ENCODE measurements at regions not wholly inside any gene's neighbourhood (a gene's known extent, or its start where the extent isn't known, plus 50 kb on each side); places are given as distances from the start of the nearest gene placed in this dataset.

DNA sequence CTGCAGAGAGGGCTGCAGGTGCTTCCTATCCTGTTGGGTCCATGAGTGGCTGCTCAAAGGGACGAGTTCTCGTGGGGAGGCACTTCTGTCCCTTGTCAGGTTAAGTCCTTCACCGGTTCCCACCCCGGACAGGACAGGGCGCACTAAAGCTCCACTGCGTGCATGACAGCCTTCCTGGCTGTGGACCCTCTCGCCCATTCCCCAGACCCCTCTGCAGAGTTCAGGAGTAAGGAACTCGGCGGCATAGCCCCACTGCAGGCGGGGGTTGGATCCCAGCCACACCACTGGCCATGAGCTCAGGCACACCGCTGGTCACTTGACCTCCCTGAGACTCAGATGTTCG, 147.5 kb upstream of the ID2 start:
- no peak for TF ChIP-seq EZH2 (IDR thresholded peaks at IDR 0.05; ENCODE audit: borderline replicate concordance, insufficient read depth, low read length, poor library complexity, severe bottlenecking)
- no peak for TF ChIP-seq MXI1 (conservative IDR thresholded peaks at IDR 0.05; ENCODE audit: poor library complexity, severe bottlenecking)
- TF ChIP-seq, protein P1, sequence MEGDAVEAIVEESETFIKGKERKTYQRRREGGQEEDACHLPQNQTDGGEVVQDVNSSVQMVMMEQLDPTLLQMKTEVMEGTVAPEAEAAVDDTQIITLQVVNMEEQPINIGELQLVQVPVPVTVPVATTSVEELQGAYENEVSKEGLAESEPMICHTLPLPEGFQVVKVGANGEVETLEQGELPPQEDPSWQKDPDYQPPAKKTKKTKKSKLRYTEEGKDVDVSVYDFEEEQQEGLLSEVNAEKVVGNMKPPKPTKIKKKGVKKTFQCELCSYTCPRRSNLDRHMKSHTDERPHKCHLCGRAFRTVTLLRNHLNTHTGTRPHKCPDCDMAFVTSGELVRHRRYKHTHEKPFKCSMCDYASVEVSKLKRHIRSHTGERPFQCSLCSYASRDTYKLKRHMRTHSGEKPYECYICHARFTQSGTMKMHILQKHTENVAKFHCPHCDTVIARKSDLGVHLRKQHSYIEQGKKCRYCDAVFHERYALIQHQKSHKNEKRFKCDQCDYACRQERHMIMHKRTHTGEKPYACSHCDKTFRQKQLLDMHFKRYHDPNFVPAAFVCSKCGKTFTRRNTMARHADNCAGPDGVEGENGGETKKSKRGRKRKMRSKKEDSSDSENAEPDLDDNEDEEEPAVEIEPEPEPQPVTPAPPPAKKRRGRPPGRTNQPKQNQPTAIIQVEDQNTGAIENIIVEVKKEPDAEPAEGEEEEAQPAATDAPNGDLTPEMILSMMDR (IDR thresholded peaks at IDR 0.05; ENCODE audit: poor library complexity, severe bottlenecking), result no peak
- TF ChIP-seq POLR2AphosphoS5 (IDR thresholded peaks at IDR 0.05), result no peak

All from neural cell (in vitro differentiated cells).